GM12892 (cell line): ENCODE measurements at regions not wholly inside any gene's neighbourhood (a gene's known extent, or its start where the extent isn't known, plus 50 kb on each side); places are given as distances from the start of the nearest gene placed in this dataset.

Source experiments
- DNase-seq: peaks from one replicate; pipeline ENCODE4 v3.0.0; 2011; ENCODE audit not compliant: insufficient read length
- FAIRE-seq: peaks from 2 replicates; lab custom pipeline; 2011; peaks lifted over from hg19 to GRCh38; lab: Jason Lieb, UNC
- POLR2A ChIP-seq: IDR thresholded peaks from 2 replicates; pipeline ENCODE4 v1.6.1; 2011; ENCODE audit warnings: low read depth, low read length, control low read depth
- POLR2AphosphoS5 ChIP-seq: IDR thresholded peaks from 2 replicates; pipeline ENCODE4 v1.6.1; 2011; ENCODE audit warnings: low read depth, low read length, control low read depth
- TAF1 ChIP-seq: IDR thresholded peaks from 2 replicates; pipeline ENCODE4 v1.6.1; 2011; ENCODE audit warnings: low read depth, mild to moderate bottlenecking, control low read depth, low read length, borderline replicate concordance

GRCh38 chr17:53696286-53696685 is 126.4 kb upstream of the KIF2B start:
- TF ChIP-seq POLR2A = no peak
- no peak for TF ChIP-seq TAF1
- TF ChIP-seq POLR2AphosphoS5 = no peak
- FAIRE-seq = no peak

GRCh38 chr17:53687324-53687723 is 135.4 kb upstream of the KIF2B start:
- TF ChIP-seq POLR2AphosphoS5 (no peak), TAF1 (no peak), POLR2A (no peak)
- no peak for FAIRE-seq
- DNase-seq = no peak

More at GRCh38 chr17:53696286-53696685, 126.4 kb upstream of the KIF2B start:
- DNase-seq = no peak

DNA sequence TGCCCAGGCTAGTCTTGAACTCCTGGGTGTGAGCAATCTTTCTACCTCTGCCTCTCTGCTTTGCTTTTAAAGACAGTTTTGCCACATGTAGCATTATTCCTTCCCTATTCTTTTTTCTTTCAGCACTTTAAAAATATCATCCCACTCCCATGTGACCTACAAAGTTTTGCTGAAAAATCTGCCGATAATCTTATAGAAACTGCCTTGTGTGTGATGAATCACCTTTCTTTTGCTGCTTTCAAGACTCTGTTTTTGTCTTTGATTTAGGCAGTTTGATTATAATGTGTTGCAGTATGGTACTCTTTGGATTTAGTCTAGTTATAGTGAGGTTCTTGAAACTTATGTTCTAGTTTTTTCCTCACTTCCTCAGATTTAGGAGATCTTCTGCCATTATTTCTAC is 142.0 kb upstream of the KIF2B start:
- DNase-seq = no peak
- TF ChIP-seq POLR2AphosphoS5 = no peak
- no peak for TF ChIP-seq POLR2A
- TF ChIP-seq TAF1 = no peak
- no peak for FAIRE-seq

DNA sequence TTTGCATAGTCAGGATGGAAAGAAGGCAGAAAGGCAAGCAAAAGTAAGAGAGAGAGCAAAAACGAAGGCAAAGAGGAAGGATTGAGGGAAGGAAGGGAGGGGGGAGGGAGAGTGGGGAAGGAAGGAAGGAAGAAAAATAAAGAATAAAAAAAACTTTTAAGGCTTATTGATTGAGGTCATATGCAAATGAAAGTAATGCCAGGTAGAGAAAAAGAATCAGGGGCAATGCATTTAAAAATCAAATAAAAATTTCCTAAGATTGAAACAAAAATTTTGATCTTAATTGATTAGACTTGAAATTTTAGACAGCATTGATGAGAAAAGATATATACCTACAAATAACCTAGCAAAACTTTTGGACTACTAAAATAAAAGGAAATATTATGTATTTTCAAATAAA is 153.9 kb upstream of the KIF2B start:
- DNase-seq = no peak
- no peak for TF ChIP-seq TAF1
- TF ChIP-seq POLR2A = no peak
- no peak for TF ChIP-seq POLR2AphosphoS5
- FAIRE-seq = no peak

DNA sequence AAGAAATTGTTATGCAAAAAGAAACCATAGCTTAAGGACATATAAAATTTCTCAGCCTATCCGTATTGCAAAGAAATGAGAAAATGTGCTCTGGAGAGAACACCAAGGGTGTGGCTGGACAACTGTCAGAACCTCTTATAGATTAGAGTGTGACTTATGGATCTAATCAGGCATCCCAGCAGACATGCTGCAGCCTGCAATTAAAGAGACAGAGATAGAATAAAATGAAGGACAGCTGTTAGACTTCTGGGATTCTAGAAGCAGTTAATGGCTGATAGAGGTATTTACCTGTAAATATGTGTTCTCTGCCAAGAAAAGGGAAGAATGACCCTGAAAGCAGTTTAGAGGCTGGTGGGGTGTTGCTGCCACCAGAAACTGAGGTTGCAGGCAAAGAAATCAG is 160.1 kb upstream of the KIF2B start:
- TF ChIP-seq TAF1 (no peak), POLR2A (no peak), POLR2AphosphoS5 (no peak)
- FAIRE-seq (no peak), DNase-seq (no peak)

DNA sequence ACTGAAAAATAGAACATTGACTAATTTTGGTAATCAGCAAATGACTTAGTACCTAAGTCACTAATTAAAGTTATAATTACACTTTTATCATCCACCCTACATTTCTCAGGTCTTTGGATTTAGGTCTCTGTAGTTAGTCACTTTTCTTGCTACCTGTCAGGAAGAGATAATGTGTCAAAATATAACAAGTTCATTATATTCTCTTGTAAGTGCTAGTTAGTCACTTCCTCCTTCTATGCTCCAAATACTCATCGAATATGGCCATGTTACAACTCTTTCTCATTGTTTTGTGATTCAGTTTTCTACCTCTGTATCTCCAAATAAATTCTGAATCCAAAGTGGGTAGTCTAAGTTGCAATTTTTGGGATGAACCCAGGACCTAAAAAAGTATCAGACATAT is 163.5 kb upstream of the KIF2B start:
- DNase-seq (no peak), FAIRE-seq (no peak)
- no peak for TF ChIP-seq POLR2AphosphoS5
- TF ChIP-seq TAF1 = no peak
- no peak for TF ChIP-seq POLR2A

- DNase-seq (no peak), FAIRE-seq (no peak)
- TF ChIP-seq TAF1 = no peak
Observed at GRCh38 chr17:53655591-53655990, 167.1 kb upstream of the KIF2B start.

- no peak for FAIRE-seq
Observed at GRCh38 chr17:53649201-53649600, 173.5 kb upstream of the KIF2B start.

GRCh38 chr17:53646835-53647234 is 175.9 kb upstream of the KIF2B start:
- DNase-seq (no peak), FAIRE-seq (no peak)
- TF ChIP-seq TAF1 (no peak), POLR2A (no peak), POLR2AphosphoS5 (no peak)

More at GRCh38 chr17:53649201-53649600, 173.5 kb upstream of the KIF2B start:
- DNase-seq = no peak
- TF ChIP-seq POLR2AphosphoS5 (no peak), TAF1 (no peak), POLR2A (no peak)

- FAIRE-seq (no peak), DNase-seq (no peak)
- TF ChIP-seq POLR2AphosphoS5 (no peak), TAF1 (no peak), POLR2A (no peak)
Observed at GRCh38 chr17:53640808-53641207, 181.9 kb upstream of the KIF2B start.

DNA sequence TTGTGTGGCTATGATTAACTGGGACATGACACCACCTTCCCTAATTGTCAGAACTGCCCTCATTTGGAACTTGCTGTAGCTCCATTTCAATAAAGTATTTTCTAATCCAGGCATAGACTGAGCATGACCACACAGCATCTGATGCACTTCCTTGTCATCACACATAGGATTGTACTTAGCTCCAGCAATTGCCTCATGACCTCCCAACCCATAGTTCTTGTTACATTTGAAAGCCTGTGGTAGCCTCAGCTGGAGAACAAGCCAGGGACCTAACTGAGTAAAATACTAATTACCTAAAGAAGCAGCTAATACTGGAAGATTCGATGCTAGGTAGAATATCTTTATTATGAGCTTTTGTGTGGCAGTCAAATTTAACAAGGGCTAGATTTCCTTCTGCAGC is 187.3 kb upstream of the KIF2B start:
- no peak for TF ChIP-seq POLR2AphosphoS5
- TF ChIP-seq TAF1 = no peak
- TF ChIP-seq POLR2A = no peak
- DNase-seq (no peak), FAIRE-seq (no peak)

DNA sequence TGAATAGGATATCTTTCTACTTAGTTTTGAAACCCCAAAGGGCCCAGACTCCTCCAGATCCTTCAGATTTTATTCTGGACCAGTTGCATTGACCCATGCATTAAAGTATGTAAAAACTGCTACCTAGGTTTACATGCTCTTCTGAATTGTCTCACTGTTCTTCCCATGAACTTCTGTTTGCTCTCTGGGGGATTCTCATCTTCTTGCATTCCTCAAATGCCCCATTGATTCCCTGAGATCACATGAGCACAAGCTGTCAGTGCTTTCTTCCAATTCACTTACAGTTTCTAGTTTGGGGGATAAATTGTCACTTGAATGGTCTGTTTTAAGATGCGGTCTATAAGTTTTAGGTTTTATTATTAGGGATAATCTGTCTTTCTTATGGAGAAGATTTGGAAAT is 188.9 kb upstream of the KIF2B start:
- FAIRE-seq (no peak), DNase-seq (no peak)
- no peak for TF ChIP-seq POLR2A
- no peak for TF ChIP-seq TAF1
- no peak for TF ChIP-seq POLR2AphosphoS5

- DNase-seq = no peak
- TF ChIP-seq POLR2AphosphoS5 (no peak), POLR2A (no peak), TAF1 (no peak)
- no peak for FAIRE-seq
Observed at GRCh38 chr17:53631486-53631885, 191.2 kb upstream of the KIF2B start.
